ENCODE measurements at regions not wholly inside any gene's neighbourhood (a gene's known extent, or its start where the extent isn't known, plus 50 kb on each side); places are given as distances from the start of the nearest gene placed in this dataset.
"Not testable (repeated sequence)": the region's sequence is repeated elsewhere in the genome, so short reads cannot be mapped to it uniquely, and the experiment has no call there.

- H3K9me3 ChIP-seq, result peaks cover 0 to 38% (median 25%) of the 10 kb centered on the region in 8 donors
- WGBS, 5 donors, result 57 to 85% (median 71%) methylated on average over 2 to 3 of the region's 3 CpGs
- H3K27me3 ChIP-seq (replicated peaks in 1 of 7), result peaks cover 0 to 15% (median 0%) of the 10 kb centered on the region in 7 donors
- TF ChIP-seq POLR2AphosphoS5 (IDR thresholded peaks at IDR 0.05), result no peak
- no peak for TF ChIP-seq CTCF (IDR thresholded peaks at IDR 0.05 in 8 of 11, conservative IDR thresholded peaks at IDR 0.05 in 3 of 11)
- no peak for TF ChIP-seq POLR2A (IDR thresholded peaks at IDR 0.05)
- no peak for DNase-seq
- peaks cover 0 to 4% (median 0%) of the 10 kb centered on the region in 6 donors for H3K4me1 ChIP-seq
- no peak overlapping the region for H3K4me3 ChIP-seq
- intact Hi-C loops (cut with DNase I; ENCODE audit: low total_unique reads), result no loop called here
- no peak overlapping the region for H3K27ac ChIP-seq
- no peaks in the 10 kb centered on the region for H3K36me3 ChIP-seq
These were observed 72.6 kb upstream of the PTPN13 start for GRCh38 chr4:86521373-86521969.

GRCh38 chr4:86522349-86522748 lies 71.8 kb upstream of the PTPN13 start:
- 57 to 72% (median 60%) methylated on average over 4 of the region's 4 CpGs for WGBS, 5 donors
- H3K27me3 ChIP-seq (replicated peaks in 1 of 7), result peaks cover 0 to 21% (median 0%) of the 10 kb centered on the region in 7 donors
- H3K36me3 ChIP-seq, result no peaks in the 10 kb centered on the region
- H3K4me1 ChIP-seq, result peaks cover 0 to 4% (median 0%) of the 10 kb centered on the region in 6 donors
- peak overlapping the region in 1 of 8 donors; percentile 39 for H3K27ac ChIP-seq
- TF ChIP-seq POLR2AphosphoS5 (IDR thresholded peaks at IDR 0.05) (no peak), CTCF (IDR thresholded peaks at IDR 0.05 in 8 of 11, conservative IDR thresholded peaks at IDR 0.05 in 3 of 11) (peak in 2 of 11 experiments; percentile 11 to 17)
- H3K9me3 ChIP-seq, result peaks cover 0 to 38% (median 25%) of the 10 kb centered on the region in 8 donors
- H3K4me3 ChIP-seq, result no peak overlapping the region
- no peak for DNase-seq
- intact Hi-C loops (cut with DNase I; ENCODE audit: low total_unique reads), result no loop called here

- H3K4me1 ChIP-seq, result peaks cover 0 to 4% (median 0%) of the 10 kb centered on the region in 6 donors
- no peaks in the 10 kb centered on the region for H3K36me3 ChIP-seq
- H3K27ac ChIP-seq, result peak overlapping the region in 1 of 8 donors; percentile 39
- DNase-seq, result no peak
- H3K27me3 ChIP-seq (replicated peaks in 1 of 7), result peaks cover 0 to 21% (median 0%) of the 10 kb centered on the region in 7 donors
- intact Hi-C loops (cut with DNase I; ENCODE audit: low total_unique reads), result no loop called here
- TF ChIP-seq CTCF (IDR thresholded peaks at IDR 0.05 in 8 of 11, conservative IDR thresholded peaks at IDR 0.05 in 3 of 11) (no peak), POLR2A (IDR thresholded peaks at IDR 0.05) (no peak), POLR2AphosphoS5 (IDR thresholded peaks at IDR 0.05) (no peak)
- WGBS, 5 donors, result 35 to 73% (median 52%) methylated on average over 2 of the region's 2 CpGs
- no peak overlapping the region for H3K4me3 ChIP-seq
- H3K9me3 ChIP-seq, result peaks cover 0 to 38% (median 25%) of the 10 kb centered on the region in 8 donors
These were observed 70.8 kb upstream of the PTPN13 start for GRCh38 chr4:86523333-86523732.

- H3K9me3 ChIP-seq; H3K36me3 ChIP-seq; H3K27me3 ChIP-seq (replicated peaks in 1 of 7); H3K4me3 ChIP-seq; intact Hi-C loops (cut with DNase I; ENCODE audit: low total_unique reads); H3K27ac ChIP-seq; H3K4me1 ChIP-seq; DNase-seq: not testable (repeated sequence)
- 87 to 95% (median 92%) methylated on average over 4 of the region's 4 CpGs for WGBS, 5 donors
These were observed 66.4 kb upstream of the PTPN13 start for GRCh38 chr4:86527713-86528112.

All from spleen (tissue), 11 donors.